Caco-2 (cell line): ENCODE measurements at regions not wholly inside any gene's neighbourhood (a gene's known extent, or its start where the extent isn't known, plus 50 kb on each side); places are given as distances from the start of the nearest gene placed in this dataset.
"Not testable (repeated sequence)": the region's sequence is repeated elsewhere in the genome, so short reads cannot be mapped to it uniquely, and the experiment has no call there.

Source experiments
- BruUV-seq: library from RNA; stranded (reverse); fragments of 400-500 nt; replicated peaks from 2 replicates; lab custom pipeline; 2021; lab: Mats Ljungman, UMichigan
- CTCF ChIA-PET: fragments of 300-600 bp; sonication (Branson Sonifier 250); formaldehyde crosslinking; loops from one replicate; lab custom pipeline; 2022; ENCODE audit warnings: antibody characterized with exemption; lab: Charles Lee
- POLR2A ChIA-PET: fragments of 300-600 bp; sonication (Branson Sonifier 250); formaldehyde crosslinking; loops from one replicate; lab custom pipeline; 2022; ENCODE audit warnings: antibody characterized with exemption; lab: Charles Lee
- DNase-seq, 2 experiments: peaks; one replicate each; pipeline versions ENCODE4 v3.0.0 to v3.0.0-alpha.2; 2020 to 2022
- H3K27me3 ChIP-seq: replicated peaks from 2 replicates; pipeline ENCODE4 v1.6.0; 2011; ENCODE audit warnings: low read length; ENCODE audit not compliant: control insufficient read depth, insufficient read depth
- H3K36me3 ChIP-seq: 2 replicates; pipeline ENCODE4 v1.5.1; 2011; ENCODE audit warnings: low read length; ENCODE audit not compliant: control insufficient read depth, insufficient read depth
- H3K4me1 ChIP-seq: fragments of 250-450 bp; sonication (Bioruptor Pico); 2 replicates; pipeline ENCODE4 v1.5.1; 2020; ENCODE audit warnings: mild to moderate bottlenecking
- H3K4me3 ChIP-seq: 2 replicates; pipeline ENCODE4 v1.5.1; 2011; ENCODE audit warnings: low read depth, mild to moderate bottlenecking, control low read depth, low read length
- H3K9me3 ChIP-seq: fragments of 250-450 bp; sonication (Bioruptor Pico); 2 replicates; pipeline ENCODE4 v1.5.1; 2020; ENCODE audit warnings: mild to moderate bottlenecking, moderate library complexity
- H3K27ac Mint-ChIP-seq: one replicate; pipeline ENCODE4 v1.8.0; 2022; ENCODE audit warnings: mixed read lengths; ENCODE audit not compliant: unreplicated experiment
- H3K27me3 Mint-ChIP-seq: one replicate; pipeline ENCODE4 v1.8.0; 2022; ENCODE audit warnings: mixed read lengths; ENCODE audit not compliant: insufficient read depth, unreplicated experiment
- H3K36me3 Mint-ChIP-seq: one replicate; pipeline ENCODE4 v1.8.0; 2022; ENCODE audit warnings: mild to moderate bottlenecking, mixed read lengths; ENCODE audit not compliant: insufficient read depth, unreplicated experiment
- H3K4me1 Mint-ChIP-seq: one replicate; pipeline ENCODE4 v1.8.0; 2022; ENCODE audit warnings: low read depth, mixed read lengths; ENCODE audit not compliant: unreplicated experiment
- H3K4me3 Mint-ChIP-seq: one replicate; pipeline ENCODE4 v1.8.0; 2022; ENCODE audit warnings: mild to moderate bottlenecking, moderate library complexity, mixed read lengths; ENCODE audit not compliant: unreplicated experiment
- H3K9me3 Mint-ChIP-seq: one replicate; pipeline ENCODE4 v1.8.0; 2022; ENCODE audit warnings: mixed read lengths; ENCODE audit not compliant: unreplicated experiment
- CTCF ChIP-seq, 2 experiments: fragments of 200-600 bp in 1 of 2; IDR thresholded peaks; 1 replicate in 1 of 2; 2 replicates in 1 of 2; pipeline versions ENCODE4 v1.5.1 to v1.8.0; 2011 to 2022; ENCODE audit warnings: antibody characterized with exemption in 1 of 2, control low read depth in 1 of 2, inconsistent platforms in 1 of 2, low read depth in 1 of 2, low read length in 1 of 2, mild to moderate bottlenecking in 1 of 2, moderate library complexity in 1 of 2; ENCODE audit not compliant: insufficient read depth in 1 of 2, severe bottlenecking in 1 of 2, unreplicated experiment in 1 of 2
- intact Hi-C: fragments of 100-400 bp; cut with micrococcal nuclease; formaldehyde crosslinking; loops from one replicate; pipeline ENCODE4 v1.10.0; 2022; ENCODE audit not compliant: unreplicated experiment

GRCh38 chr16:5302372-5303114 is 204.9 kb upstream of the EEF2KMT start:
- Mint-ChIP-seq H3K9me3 (no peaks in the 10 kb centered on the region), H3K36me3 (no peaks in the 10 kb centered on the region), H3K4me3 (no peak overlapping the region), H3K27me3 (no peaks in the 10 kb centered on the region), H3K4me1 (no peaks in the 10 kb centered on the region), H3K27ac (no peak overlapping the region)
- ChIA-PET CTCF (no interaction called here), POLR2A (no interaction called here)
- no TSS peak for BruUV-seq
- H3K36me3 ChIP-seq: no peaks in the 10 kb centered on the region
- H3K9me3 ChIP-seq: no peaks in the 10 kb centered on the region
- no peak for DNase-seq
- H3K27me3 ChIP-seq: no peaks in the 10 kb centered on the region
- no peak overlapping the region for H3K4me3 ChIP-seq
- intact Hi-C loops: no loop called here
- no peak for TF ChIP-seq CTCF (IDR thresholded peaks at IDR 0.05; ENCODE audit: insufficient read depth in 1 of 2, low read depth in 1 of 2, low read length in 1 of 2, severe bottlenecking in 1 of 2, unreplicated experiment in 1 of 2)
- H3K4me1 ChIP-seq: no peaks in the 10 kb centered on the region

GRCh38 chr16:5298202-5298601 is 200.6 kb upstream of the EEF2KMT start:
- no peaks in the 10 kb centered on the region for H3K4me1 ChIP-seq
- H3K4me3 ChIP-seq: no peak overlapping the region
- Mint-ChIP-seq H3K4me3 (no peak overlapping the region), H3K27ac (no peak overlapping the region), H3K4me1 (no peaks in the 10 kb centered on the region), H3K9me3 (no peaks in the 10 kb centered on the region), H3K27me3 (no peaks in the 10 kb centered on the region), H3K36me3 (no peaks in the 10 kb centered on the region)
- H3K27me3 ChIP-seq: no peaks in the 10 kb centered on the region
- intact Hi-C loops: no loop called here
- H3K9me3 ChIP-seq: no peaks in the 10 kb centered on the region
- TF ChIP-seq CTCF (IDR thresholded peaks at IDR 0.05; ENCODE audit: insufficient read depth in 1 of 2, low read depth in 1 of 2, low read length in 1 of 2, severe bottlenecking in 1 of 2, unreplicated experiment in 1 of 2): no peak
- POLR2A ChIA-PET: no interaction called here
- CTCF ChIA-PET: no interaction called here
- no peak for DNase-seq
- no TSS peak for BruUV-seq
- H3K36me3 ChIP-seq: no peaks in the 10 kb centered on the region

- no TSS peak for BruUV-seq
- H3K4me1 ChIP-seq: no peaks in the 10 kb centered on the region
- no peaks in the 10 kb centered on the region for H3K4me1 Mint-ChIP-seq
- H3K9me3 ChIP-seq: no peaks in the 10 kb centered on the region
- no peak overlapping the region for H3K27ac Mint-ChIP-seq
- ChIA-PET POLR2A (no interaction called here), CTCF (no interaction called here)
- H3K27me3 Mint-ChIP-seq: no peaks in the 10 kb centered on the region
- no peak for TF ChIP-seq CTCF (IDR thresholded peaks at IDR 0.05; ENCODE audit: insufficient read depth in 1 of 2, low read depth in 1 of 2, low read length in 1 of 2, severe bottlenecking in 1 of 2, unreplicated experiment in 1 of 2)
- no peaks in the 10 kb centered on the region for H3K27me3 ChIP-seq
- intact Hi-C loops: no loop called here
- H3K36me3 Mint-ChIP-seq: no peaks in the 10 kb centered on the region
- H3K9me3 Mint-ChIP-seq: no peaks in the 10 kb centered on the region
- no peak for DNase-seq
- no peak overlapping the region for H3K4me3 ChIP-seq
- H3K4me3 Mint-ChIP-seq: no peak overlapping the region
- no peaks in the 10 kb centered on the region for H3K36me3 ChIP-seq
These were observed 198.6 kb upstream of the EEF2KMT start for GRCh38 chr16:5296176-5296575.

GRCh38 chr16:5295304-5295703 is 197.7 kb upstream of the EEF2KMT start:
- H3K4me3 Mint-ChIP-seq, H3K4me1 ChIP-seq, BruUV-seq, DNase-seq, H3K4me1 Mint-ChIP-seq, H3K36me3 ChIP-seq, H3K27me3 Mint-ChIP-seq, intact Hi-C loops, POLR2A ChIA-PET, H3K9me3 Mint-ChIP-seq, CTCF ChIA-PET, H3K9me3 ChIP-seq, H3K27ac Mint-ChIP-seq, H3K27me3 ChIP-seq, H3K4me3 ChIP-seq, H3K36me3 Mint-ChIP-seq: not testable (repeated sequence)

GRCh38 chr16:5282152-5282551 is 184.6 kb upstream of the EEF2KMT start:
- CTCF ChIA-PET, intact Hi-C loops, H3K9me3 ChIP-seq, H3K4me3 ChIP-seq, H3K27me3 ChIP-seq, DNase-seq, H3K27me3 Mint-ChIP-seq, BruUV-seq, POLR2A ChIA-PET, H3K36me3 ChIP-seq, H3K36me3 Mint-ChIP-seq, H3K4me1 Mint-ChIP-seq, H3K4me1 ChIP-seq, H3K27ac Mint-ChIP-seq, H3K4me3 Mint-ChIP-seq: not testable (repeated sequence)
- peaks cover 21% of the 10 kb centered on the region for H3K9me3 Mint-ChIP-seq
